ENCODE measurements at regions not wholly inside any gene's neighbourhood (a gene's known extent, or its start where the extent isn't known, plus 50 kb on each side); places are given as distances from the start of the nearest gene placed in this dataset.

DNA sequence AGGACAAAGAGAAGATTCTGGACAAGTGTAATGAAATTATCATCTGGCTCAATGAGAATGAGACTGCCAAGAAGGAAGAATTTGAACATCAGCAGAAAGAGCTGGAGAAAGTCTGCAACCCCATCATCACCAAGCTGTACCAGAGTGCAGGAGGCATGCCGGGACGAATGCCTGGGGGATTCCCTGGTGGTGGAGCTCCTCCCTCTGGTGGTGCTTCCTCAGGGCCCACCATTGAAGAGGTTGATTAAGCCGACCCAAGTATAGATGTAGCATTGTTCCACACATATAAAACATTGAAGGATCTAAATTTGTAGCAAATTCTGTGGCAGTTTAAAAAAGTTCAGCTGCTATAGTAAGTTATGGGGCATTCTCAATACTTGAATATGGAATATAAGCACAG, 174.3 kb upstream of the CCND2 start:
- DNase-seq = no peak

DNA sequence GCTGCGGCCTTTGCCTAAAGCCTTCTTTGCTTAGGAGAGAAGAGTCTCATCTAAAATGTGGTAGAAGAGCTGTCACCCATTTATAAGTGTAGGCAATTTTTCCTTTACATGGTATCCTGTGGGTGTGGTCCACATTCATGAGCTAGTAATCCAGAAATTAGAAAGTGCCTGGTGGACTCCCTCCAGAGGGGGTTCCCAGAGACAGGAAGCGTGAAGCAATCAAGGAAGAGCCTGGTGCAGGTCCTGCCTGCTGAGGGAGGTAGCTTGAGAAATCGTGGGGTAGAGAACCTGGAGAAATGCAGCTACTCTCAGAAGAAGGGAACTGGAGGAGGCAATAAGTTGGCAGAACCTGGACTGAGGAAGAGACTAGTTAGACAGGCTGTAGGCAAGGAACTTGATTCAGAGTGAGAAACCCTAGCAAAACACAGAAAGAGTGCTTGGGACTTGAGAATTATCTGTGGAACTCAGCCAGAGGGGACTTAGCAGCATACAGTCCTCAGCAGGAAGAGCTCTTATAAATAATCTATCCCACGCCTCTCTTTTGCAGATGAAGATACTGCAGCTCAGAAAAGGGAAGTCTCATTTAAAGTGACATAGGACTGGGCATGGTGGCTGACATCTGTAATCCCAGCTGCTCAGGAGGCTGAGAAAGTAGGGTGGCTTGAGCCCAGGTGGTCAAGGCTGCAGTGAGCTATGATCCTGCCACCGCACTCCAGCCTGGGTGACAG, 182.4 kb upstream of the CCND2 start:
- DNase-seq = peak; percentile 6

DNA sequence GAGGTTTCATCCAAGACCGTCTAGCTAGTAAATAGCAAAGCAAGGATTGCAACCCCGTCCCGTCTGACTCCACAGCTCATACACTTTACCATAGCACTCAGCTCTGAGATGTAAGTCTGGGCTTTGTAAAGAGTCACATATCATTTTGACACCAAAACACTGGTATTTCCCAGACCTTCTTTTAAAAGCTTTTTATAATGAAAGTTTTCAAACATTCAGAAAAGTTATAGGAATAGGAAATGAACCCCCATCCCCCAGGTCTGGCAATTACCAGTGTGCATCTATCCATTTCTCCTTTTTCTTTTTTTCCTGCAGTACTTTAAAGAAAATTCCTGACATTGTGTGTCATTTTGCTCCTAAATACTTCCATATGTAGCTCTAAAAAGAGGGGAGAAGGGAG, 183.6 kb upstream of the CCND2 start:
- peak; percentile 37 for DNase-seq

DNA sequence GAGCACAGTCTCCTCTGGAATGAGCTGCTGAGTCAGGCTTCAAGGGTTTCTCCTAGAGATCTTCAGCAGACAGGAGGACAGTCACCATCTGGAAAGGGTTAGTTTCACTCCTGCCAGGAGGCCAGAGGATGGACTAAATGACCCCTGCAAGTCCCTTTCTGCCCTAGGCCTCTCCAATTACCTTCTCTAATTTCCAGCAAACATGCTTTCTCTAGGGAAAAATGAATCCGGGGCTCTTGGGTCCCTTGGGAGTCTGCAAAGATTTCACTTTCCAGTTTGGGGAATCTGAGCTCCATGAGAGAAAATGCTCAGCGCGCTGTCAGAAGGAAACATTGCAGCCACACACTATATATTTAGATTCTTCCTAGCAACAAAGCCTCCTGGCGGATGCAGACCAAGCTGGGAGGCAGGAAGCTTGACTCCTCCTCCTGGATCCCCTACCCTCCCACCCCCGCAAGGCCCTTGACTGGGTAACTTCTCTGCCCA, 184.4 kb upstream of the CCND2 start:
- DNase-seq = peak; percentile 60

DNA sequence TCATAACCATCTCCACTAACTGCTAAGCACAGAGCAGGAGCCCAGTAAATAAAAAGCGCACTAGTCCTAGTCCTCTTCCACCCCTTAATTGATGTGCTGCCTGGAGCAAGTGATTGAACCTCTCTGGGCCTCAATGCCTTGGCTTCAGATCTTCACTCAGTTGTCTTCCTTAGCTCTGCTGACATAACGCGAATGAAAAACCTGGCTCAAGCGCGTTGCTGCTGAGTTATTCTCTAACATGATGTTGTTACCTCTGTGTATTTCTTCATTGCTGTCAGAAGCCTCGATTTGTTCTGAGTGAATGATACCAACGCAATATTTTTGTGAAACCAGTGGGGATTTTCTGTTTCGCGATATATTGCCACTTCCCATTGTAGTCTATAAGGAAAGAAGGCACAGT, 185.1 kb upstream of the CCND2 start:
- DNase-seq = no peak

DNA sequence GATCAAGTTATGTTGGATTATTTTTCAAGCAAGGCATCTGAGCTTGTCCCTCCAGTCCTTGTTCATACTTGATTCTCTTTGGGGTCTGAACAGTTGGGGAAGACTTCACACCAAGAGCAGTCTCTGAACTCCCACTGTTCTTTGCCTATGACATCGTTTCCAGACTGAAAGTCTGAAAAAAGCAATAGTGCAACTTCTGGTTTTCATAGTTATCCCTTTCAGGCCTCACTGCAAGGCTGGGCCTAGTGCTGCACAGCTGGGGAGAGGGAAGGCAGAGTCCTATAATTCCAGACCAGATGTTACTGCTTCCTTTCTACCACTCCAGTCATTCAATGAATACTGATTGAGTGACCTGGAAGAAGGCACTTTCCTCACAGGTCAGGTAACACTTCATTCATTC, 187.1 kb upstream of the CCND2 start:
- DNase-seq = no peak

DNA sequence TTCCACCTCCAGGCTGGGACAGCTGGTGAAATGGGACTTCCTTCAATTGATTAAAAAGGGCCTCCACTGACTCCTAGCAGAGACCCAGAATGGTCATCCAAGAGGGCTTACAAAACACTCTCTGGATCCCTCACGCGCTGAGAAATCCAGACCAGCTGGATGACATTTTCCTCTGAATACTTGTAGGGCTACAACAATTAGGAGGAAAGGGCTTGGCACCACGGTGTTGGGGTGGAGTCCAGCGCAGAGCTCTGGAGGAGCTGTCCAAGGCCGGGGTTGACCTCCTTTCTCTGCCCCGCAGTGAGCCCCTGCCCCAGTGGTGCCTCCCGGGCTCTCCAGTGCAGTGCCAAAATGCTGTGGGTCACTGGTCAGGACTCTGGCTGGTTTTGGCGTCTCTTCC, 189.0 kb upstream of the CCND2 start:
- DNase-seq = no peak

DNA sequence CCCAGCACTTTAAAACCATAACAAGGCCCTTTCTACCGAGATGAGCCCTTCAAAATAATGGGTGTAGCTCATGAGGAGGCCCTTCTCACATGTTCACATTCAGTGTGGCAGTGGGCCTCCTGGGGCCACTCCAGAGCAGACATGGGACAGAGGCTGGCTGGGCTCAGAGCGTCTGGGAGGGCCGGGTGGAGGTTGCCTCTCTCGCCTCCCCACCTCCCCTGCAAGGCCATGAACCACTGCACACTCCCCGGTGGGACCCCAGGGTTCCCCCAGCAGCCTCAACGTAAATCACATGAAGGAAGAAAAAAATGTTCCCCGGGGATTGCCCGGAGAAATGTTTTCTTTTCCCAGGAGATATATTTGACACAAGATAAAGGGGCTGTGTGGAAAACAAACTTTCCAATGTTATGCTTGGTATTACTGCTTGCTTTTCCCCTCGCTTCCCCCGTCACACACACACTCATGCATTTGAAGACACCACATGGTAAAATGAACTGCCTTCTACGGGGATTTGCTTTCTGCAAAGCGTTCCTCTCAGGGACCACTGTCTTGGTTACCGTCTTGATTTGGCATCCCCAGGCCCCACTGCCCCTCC, 190.7 kb upstream of the CCND2 start:
- DNase-seq = no peak

DNA sequence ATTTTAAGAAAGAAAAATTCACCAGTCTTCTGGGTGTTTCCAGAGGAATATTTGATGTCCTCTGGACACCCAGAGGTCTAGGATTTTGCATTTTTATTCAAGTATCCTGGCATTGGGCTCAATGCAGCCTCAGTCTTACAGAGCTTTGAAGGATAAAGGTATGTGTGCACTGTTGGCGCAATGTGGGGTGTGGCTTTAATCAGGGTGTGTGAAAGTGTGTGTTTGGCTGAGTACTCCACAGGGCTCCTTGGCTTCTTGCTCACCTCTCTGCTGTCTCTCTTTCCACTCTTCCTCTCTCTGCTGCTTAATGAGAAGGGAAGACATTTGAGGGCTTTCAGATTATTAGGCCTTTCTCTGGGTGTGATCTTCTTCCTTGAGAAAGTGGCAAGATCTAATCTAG, 193.3 kb upstream of the CCND2 start:
- DNase-seq = no peak

DNA sequence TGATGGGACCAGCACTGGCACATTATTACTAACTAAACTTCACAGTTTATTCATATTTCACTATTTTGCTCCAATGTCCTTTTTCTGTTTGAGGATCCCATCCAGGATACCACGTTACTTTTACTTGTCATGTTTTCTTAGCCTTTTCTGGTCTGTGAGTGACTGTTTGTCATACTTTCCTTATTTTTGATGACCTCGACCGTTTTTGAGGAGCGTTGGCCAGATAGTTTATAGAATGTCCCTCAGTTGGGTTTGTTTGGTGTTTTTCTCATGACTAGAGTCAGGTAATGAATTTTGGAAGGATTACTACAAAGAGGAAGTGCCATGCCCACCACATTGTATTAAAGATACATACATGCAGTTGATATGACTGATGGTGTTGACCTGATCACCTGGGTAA, 199.4 kb upstream of the CCND2 start:
- no peak for DNase-seq

DNA sequence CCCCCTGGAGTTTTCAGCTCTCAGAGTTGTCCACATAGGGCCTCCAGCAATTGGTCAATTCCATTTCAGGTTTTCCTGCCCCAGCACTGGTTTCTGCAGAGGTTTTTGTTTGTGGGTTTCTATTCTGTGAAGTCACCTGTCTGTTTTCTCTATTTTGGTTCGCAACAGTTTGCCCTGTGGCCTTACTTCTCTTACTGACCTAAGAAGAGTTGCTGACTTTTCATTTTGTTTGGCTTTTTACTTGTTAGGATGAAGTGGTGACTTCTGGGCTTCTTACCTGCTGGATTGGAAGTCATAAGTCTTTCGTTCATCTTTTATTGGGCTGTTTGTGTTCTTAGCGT, 196.4 kb upstream of the PARP11 start:
- no peak for DNase-seq

DNA sequence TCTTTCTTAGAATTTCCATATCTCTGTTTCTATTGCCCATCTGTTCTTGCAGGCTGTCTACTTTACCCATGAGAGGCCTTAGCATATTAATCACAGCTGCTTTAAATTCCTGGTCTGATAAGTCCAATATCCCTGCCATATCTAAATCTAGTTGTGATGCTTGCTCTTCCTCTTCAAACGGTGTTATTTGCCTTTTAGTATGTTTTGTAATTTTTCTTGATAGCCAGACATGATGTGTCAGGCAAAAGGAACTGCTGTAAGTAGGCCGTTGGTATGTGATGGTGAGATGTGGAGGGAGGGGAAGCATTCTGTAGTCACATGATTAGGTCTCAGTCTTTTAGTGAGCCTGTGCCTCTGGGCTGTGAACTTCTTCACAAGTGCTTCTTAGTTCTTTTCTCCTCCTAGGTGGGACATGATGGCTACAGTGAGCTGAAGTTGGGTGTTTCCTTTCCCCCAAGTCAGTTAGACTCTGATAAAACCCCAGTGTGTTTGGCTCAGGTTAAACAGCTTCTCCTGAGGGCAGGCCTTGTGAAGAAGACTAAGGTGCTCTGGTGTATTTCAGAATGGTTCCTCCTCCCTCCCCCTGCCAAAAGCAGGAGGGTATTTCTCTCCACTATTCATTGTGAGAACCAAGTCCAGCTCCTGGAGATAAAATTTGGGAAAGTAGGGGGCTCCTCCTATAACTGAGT, 195.9 kb upstream of the PARP11 start:
- peak; percentile 17 for DNase-seq

DNA sequence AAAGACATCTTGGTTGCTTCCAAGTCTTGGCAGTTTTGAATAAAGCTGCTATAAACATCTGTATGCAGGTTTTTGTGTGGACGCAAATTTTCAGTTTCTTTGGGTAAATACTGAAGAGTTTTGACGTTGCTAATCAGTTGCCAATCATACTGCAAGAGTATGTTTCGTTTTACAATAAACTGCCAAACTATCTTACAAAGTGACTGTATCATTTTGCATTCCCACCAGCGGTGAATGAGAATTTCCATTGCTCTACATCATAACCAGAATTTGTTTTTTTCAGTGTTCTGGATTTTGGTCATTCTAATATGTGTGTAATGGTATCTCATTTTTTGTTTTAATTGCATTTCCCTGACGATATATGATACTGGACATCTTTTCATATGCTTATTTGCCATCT, 190.8 kb upstream of the PARP11 start:
- DNase-seq = no peak

DNA sequence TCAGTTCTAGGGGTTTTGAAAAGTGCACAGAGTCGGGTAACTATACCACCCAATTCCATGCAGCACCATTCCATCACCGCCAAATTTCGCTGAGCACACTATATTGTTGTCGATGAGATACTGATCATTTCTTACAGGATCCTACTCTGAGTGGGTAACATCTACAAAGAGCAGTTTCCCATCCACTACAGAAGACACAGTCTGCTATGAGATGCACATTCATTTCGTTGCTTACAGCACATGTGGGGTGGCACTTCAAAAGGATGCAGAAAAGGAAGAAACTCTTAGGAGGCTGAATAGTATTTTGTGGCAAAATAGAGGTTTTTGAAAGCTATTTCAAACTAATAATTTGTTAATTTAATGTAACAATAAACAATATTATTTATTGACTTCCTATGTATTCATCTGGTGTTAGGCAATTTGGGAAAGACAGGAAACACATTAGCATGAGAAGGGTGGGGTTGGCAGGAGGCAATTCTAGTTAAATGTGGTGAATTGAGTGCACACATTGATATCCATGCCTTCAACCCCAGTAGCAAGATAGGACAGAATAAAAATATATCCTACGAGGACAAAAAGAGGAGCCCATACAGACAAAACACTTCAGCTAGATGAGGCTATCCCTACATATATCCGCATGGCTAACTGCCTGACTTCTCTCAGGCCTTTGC, 186.8 kb upstream of the PARP11 start:
- no peak for DNase-seq

DNA sequence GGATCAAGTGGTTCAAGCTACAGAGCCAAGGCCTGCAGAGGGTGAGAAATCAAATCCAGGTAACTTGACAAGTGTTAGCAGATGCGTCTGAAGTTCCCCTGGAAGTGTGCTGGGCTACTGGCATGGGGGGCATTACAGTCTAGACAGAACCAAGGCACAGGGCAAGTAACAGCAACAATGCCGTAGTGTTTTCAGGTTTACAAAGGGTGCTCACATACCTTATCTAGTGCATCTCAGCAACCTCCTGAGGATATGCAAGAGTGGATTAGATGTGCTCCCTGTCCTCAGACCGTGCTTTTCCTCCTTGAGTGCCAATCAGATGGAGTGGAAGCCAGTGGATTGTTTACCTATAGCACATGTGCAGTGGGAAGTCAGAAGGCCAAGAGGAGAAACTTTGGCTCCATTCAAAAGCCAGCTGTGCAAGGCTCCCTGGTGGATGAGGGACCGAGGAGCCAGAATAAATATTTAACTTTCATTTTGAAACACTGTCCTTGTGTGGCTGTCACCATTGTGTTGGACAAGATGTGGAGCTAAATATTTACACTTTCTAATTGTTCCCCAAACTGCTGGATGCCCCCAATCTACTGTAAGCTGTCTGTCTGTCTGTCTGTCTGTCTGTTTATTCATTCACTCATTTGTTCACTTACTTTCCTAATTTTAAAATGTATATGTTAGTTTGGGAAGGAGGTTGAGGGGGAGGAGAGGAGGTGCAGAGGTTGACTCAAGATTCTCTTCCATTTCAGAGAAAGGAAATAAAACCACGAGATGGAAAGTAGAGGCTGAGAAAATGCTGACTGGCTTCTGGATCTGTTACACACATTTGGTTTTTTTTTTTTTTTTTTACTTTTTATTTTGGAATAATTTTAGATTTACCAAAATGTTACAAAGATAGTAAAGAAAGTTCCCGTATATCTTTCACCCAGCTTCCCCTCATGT, 184.0 kb upstream of the PARP11 start:
- no peak for DNase-seq

DNA sequence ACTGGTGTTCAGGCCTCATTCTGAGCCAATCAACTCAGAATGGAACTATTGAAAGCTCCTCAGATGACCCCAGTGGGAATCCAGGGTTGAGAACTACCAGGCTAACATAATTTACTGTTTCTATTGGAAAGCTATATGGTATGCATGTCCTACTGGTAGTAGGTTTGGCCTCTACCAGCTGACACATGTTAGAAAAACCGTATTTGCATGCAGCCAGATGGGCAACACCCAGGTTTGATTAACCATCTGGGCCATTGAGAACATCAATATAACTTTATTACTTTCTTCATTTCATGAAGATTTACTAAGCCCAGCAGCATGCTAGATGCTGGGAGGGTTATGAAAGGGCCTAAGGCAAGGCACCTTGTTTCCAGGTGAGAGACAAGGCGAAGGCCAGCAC, 181.4 kb upstream of the PARP11 start:
- no peak for DNase-seq

DNA sequence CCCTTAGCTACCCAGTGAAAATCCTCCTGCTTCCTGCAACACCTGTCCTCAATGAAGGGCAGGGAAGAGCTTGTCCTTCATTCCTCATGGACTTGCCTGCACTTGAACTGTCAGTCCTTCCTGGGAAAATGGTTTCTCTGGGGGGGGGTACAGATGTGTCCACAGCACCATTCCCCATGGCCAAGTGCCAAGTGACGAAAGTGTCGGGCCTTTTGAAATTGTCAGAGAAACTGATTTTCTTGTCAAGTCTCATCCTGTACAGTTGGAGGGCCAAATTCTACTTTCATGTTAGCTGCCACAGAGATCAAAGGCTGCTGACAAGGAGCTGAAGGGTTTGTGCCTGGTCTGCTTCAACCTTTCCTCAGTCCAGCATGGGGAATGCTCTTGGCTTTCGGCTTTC, 179.5 kb upstream of the PARP11 start:
- no peak for DNase-seq

DNA sequence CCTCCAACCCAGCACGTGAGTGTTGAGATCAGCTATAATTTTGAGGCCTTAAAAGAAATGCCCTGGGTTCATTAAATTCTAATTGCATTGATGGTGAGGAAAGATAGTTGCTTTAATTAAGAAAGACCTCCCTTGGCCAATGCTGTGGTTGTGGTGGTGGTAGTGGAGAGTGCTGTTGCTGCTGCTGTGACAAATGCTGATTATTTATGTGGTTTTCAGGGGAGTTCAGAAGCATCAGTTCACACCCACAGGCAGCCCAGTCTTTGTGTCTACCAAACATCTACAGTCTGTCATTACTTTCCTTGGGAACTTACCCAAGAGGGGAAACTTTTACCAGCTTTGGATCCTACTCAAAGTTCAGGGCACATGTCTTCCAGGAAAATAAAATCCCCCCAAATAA, 178.4 kb upstream of the PARP11 start:
- DNase-seq = no peak

DNA sequence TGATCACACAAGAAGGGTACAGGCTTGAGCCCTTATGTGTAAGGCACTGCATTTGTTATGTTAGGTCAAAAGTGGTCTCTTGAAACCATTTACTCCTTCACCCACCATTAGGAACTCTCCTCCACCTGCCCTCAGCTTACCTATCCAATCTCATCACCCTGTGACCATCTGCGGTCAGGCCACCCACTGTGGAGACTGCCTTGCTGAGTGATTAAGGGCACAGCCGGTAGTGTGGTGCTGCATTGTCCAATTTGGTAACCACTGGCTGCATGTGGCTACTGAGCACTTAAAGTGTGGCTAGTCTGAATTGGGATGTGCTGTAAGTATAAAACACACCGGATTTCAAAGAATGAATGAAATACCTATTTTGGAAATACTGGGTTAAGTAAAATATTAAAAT, 177.1 kb upstream of the PARP11 start:
- DNase-seq = no peak

DNA sequence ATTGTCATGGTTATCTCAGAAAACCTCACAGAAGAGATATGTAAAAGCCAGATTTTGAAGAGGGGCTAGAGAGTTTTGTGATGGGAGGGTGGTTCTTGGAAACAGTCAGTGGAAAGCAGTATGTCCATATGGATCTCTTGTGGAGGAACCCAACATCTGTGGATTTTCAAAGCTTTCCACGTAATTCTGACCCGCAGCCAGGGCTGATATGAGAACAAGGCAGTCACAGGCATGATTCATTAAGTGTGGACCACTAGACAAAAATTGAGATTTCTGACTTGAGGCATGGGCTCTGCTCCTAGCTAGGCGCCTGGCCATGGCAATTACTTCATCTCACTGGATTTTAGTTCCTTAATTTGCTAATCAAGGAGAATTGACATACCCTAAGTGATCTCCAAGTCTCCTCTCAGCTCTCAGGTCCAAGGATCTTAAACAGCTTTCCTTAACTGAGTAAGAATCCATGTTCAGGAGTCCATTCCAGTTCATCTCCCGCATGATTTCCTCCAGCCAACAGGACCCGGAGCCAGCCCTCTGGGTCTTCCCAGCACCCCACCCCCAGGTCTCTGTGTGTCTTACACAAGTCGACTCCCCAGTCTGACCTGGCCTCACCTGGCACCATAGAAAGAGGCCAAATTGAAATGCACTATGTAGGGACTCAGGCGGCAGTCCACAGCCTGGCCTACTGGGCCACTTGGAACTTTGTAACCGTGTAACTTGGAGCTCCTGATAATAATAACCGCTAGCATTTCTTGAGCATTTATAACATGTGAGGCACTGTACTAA, 176.3 kb upstream of the PARP11 start:
- no peak for DNase-seq

DNA sequence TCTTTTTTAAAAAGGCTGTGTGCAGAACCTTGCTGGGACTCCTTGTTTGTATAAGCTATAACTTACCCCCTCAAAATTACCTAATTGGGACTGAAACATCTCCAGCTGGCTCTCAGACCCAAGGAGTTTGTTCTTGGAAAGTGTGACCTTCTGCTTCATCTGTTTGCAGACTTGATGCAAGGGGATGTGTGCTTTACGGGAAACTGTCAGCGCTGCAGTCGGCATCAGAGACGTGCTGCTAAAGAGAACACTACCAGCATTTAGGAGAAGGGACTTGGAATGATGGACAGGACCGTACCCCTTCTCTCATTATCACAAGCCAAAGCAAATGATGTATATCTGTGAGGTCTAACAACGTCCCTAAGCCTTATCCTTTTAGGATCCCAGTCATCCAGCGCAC, 174.2 kb upstream of the PARP11 start:
- DNase-seq = no peak

DNA sequence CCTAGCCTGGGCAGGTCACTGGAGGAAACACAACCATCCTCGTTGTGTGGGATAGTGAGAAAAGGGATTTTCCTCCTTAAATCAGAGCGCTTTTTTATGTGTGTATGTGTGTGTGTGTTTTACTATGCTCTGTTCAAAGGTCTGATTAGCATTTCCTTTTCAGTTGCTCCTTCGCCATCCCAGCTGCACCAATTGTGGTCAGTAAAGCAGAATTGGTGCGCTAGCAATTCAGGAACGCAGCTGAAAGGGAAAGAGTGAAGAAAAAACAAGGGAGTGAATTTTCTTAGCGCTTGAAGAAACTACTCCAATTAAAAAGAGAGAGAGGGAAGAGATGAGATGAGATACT, 173.3 kb upstream of the PARP11 start:
- DNase-seq = no peak
